HG03103 (cell line): ENCODE measurements at regions not wholly inside any gene's neighbourhood (a gene's known extent, or its start where the extent isn't known, plus 50 kb on each side); places are given as distances from the start of the nearest gene placed in this dataset.

Experiments
- ATAC-seq: cut with Tn5 transposase; IDR thresholded peaks from one replicate; pipeline ENCODE4 v1.9.1; 2021; ENCODE audit warnings: low read depth; ENCODE audit not compliant: unreplicated experiment

GRCh38 chr6:157769776-157770426 lies 53.1 kb upstream of the SNX9 start:
- no peak for ATAC-seq

GRCh38 chr6:157770946-157771345 lies 52.1 kb upstream of the SNX9 start:
- no peak for ATAC-seq

GRCh38 chr6:157772820-157773219 lies 50.2 kb upstream of the SNX9 start:
- no peak for ATAC-seq
